Mesendoderm (in vitro differentiated cells): ENCODE measurements at regions not wholly inside any gene's neighbourhood (a gene's known extent, or its start where the extent isn't known, plus 50 kb on each side); places are given as distances from the start of the nearest gene placed in this dataset.

Experiments used
- DNase-seq: peaks from one replicate; pipeline ENCODE4 v3.0.0; 2013
- H2AK5ac ChIP-seq: 2 replicates; pipeline ENCODE4 v1.6.1; 2013; ENCODE audit warnings: low read length, inconsistent platforms
- H2BK120ac ChIP-seq: 2 replicates; pipeline ENCODE4 v1.6.1; 2013; ENCODE audit warnings: low read depth, mild to moderate bottlenecking, low read length, moderate library complexity, mixed read lengths
- H2BK15ac ChIP-seq: replicated peaks from 2 replicates; pipeline ENCODE4 v1.6.1; 2013; ENCODE audit warnings: low read depth, mild to moderate bottlenecking, moderate library complexity
- H2BK5ac ChIP-seq: 2 replicates; pipeline ENCODE4 v1.6.1; 2013; ENCODE audit warnings: low read length, inconsistent platforms
- H3K18ac ChIP-seq: 2 replicates; pipeline ENCODE4 v1.6.1; 2013; ENCODE audit warnings: mild to moderate bottlenecking, low read length, mixed read lengths
- H3K23ac ChIP-seq: one replicate; pipeline ENCODE4 v1.6.1; 2013; ENCODE audit warnings: low read length
- H3K27ac ChIP-seq: 2 replicates; pipeline ENCODE4 v1.5.1; 2013; ENCODE audit warnings: low read depth, mild to moderate bottlenecking, inconsistent platforms, low read length, moderate library complexity
- H3K27me3 ChIP-seq: 2 replicates; pipeline ENCODE4 v1.6.1; 2013; ENCODE audit warnings: low read length, control low read depth, mild to moderate bottlenecking, inconsistent platforms; ENCODE audit not compliant: insufficient read depth, poor library complexity
- H3K36me3 ChIP-seq: 2 replicates; pipeline ENCODE4 v1.6.1; 2013; ENCODE audit warnings: low read length, inconsistent platforms; ENCODE audit not compliant: control insufficient read depth, insufficient read depth
- H3K4ac ChIP-seq: one replicate; pipeline ENCODE4 v1.6.1; 2013; ENCODE audit warnings: low read depth, mild to moderate bottlenecking, low read length, moderate library complexity
- H3K4me1 ChIP-seq: 2 replicates; pipeline ENCODE4 v1.6.1; 2013; ENCODE audit warnings: low read depth, low read length, inconsistent platforms; ENCODE audit not compliant: control insufficient read depth
- H3K4me2 ChIP-seq: 2 replicates; pipeline ENCODE4 v1.6.1; 2013; ENCODE audit warnings: low read length
- H3K4me3 ChIP-seq: 2 replicates; pipeline ENCODE4 v1.5.1; 2013; ENCODE audit warnings: mild to moderate bottlenecking, low read length
- H3K56ac ChIP-seq: one replicate; pipeline ENCODE4 v1.6.1; 2013; ENCODE audit warnings: low read length
- H3K79me1 ChIP-seq: 2 replicates; pipeline ENCODE4 v1.6.1; 2013; ENCODE audit warnings: low read length, inconsistent platforms
- H3K79me2 ChIP-seq: 2 replicates; pipeline ENCODE4 v1.6.1; 2013; ENCODE audit warnings: mild to moderate bottlenecking, low read length; ENCODE audit not compliant: control insufficient read depth, insufficient read depth
- H3K9ac ChIP-seq: 2 replicates; pipeline ENCODE4 v1.6.1; 2013; ENCODE audit warnings: low read length, inconsistent platforms
- H4K5ac ChIP-seq: one replicate; pipeline ENCODE4 v1.6.1; 2013; ENCODE audit warnings: low read length
- H4K8ac ChIP-seq: one replicate; pipeline ENCODE4 v1.6.1; 2013; ENCODE audit warnings: low read depth, mild to moderate bottlenecking, control low read depth, low read length, moderate library complexity
- WGBS: extraction: QIAGEN DNeasy Blood & Tissue Kit; methylation state at CpG from one replicate; pipeline ENCODE4 v1.1.7; 2013; ENCODE audit warnings: low lambda C conversion rate, missing lambda C conversion rate; ENCODE audit not compliant: insufficient coverage; ENCODE audit errors: extremely low coverage; 5-methylcytosine and 5-hydroxymethylcytosine counted together

DNA sequence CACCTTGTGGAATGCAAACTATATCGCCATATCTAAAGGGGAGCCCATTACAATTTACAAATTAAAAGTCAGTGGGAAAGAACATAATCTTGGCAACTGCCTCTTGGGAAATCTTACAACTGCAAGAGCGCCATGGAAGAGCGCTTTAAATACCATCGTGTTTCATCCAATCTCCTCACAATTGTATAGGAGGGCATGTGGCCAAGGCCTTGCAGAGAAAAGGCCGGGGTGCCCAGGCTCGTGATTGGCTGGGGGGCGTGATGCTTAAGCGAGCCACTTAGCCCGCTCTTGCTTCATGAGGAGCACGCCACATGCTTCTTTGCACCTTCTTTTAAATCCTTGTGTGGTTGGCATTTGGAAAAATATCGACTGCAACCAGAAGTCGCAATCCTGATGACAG lies 69.8 kb upstream of the NFIB start:
- Histone ChIP-seq H3K27ac (no peak overlapping the region), H3K9ac (no peak overlapping the region), H3K18ac (no peak overlapping the region), H3K4me2 (no peak overlapping the region), H3K4ac (no peak overlapping the region), H3K4me3 (no peak overlapping the region), H3K4me1 (no peaks in the 10 kb centered on the region), H4K8ac (no peak overlapping the region), H3K36me3 (no peaks in the 10 kb centered on the region), H4K5ac (no peak overlapping the region), H2BK15ac (no peak overlapping the region), H3K79me1 (no peaks in the 10 kb centered on the region), H3K27me3 (peaks cover 2% of the 10 kb centered on the region), H3K23ac (no peak overlapping the region), H2AK5ac (no peak overlapping the region), H3K56ac (no peak overlapping the region), H3K79me2 (no peaks in the 10 kb centered on the region), H2BK5ac (no peak overlapping the region), H2BK120ac (no peak overlapping the region)
- no peak for DNase-seq
- WGBS: no CpG with 5 or more reads among the region's 12 CpGs

- Histone ChIP-seq H3K79me2 (no peaks in the 10 kb centered on the region), H3K4me1 (no peaks in the 10 kb centered on the region), H4K8ac (no peak overlapping the region), H2BK120ac (no peak overlapping the region), H4K5ac (no peak overlapping the region), H3K18ac (no peak overlapping the region), H3K4me3 (no peak overlapping the region), H3K36me3 (no peaks in the 10 kb centered on the region), H3K27ac (no peak overlapping the region), H3K56ac (no peak overlapping the region), H2BK5ac (no peak overlapping the region), H2BK15ac (no peak overlapping the region), H3K27me3 (peaks cover 2% of the 10 kb centered on the region), H3K4me2 (no peak overlapping the region), H3K4ac (no peak overlapping the region), H3K79me1 (no peaks in the 10 kb centered on the region), H3K23ac (no peak overlapping the region), H3K9ac (no peak overlapping the region), H2AK5ac (no peak overlapping the region)
- DNase-seq: no peak
- WGBS: no CpG with 5 or more reads among the region's 2 CpGs
Measured at GRCh38 chr9:14383294-14383693, 69.4 kb upstream of the NFIB start.

GRCh38 chr9:14380061-14380836 lies 66.3 kb upstream of the NFIB start:
- WGBS: no CpG with 5 or more reads among the region's 3 CpGs

DNA sequence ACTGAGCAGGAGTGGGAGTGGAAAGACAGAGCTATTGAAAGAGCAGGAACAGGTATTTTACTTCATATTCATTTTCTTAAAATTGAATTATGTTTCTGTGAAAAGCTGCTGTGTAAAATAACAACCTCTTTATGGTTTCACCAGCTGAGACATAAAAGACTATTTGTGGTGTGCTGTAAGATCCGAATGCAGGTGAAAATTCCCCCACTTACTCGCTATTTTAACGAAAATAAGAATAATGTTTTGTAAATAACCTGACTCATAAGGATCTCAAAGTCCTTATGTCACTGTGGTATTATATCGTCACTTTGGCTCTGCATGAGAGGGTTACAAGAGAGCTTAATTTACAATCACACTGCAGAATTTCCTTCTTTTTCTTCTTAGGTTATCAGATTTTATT lies 65.3 kb upstream of the NFIB start:
- no peaks in the 10 kb centered on the region for H3K79me1 ChIP-seq
- no peak overlapping the region for H3K56ac ChIP-seq
- no peak overlapping the region for H3K18ac ChIP-seq
- no peak overlapping the region for H2BK120ac ChIP-seq
- H4K8ac ChIP-seq: no peak overlapping the region
- no peak overlapping the region for H2AK5ac ChIP-seq
- no peak overlapping the region for H3K4me2 ChIP-seq
- DNase-seq: no peak
- no peaks in the 10 kb centered on the region for H3K36me3 ChIP-seq
- no peak overlapping the region for H2BK15ac ChIP-seq
- no peaks in the 10 kb centered on the region for H3K79me2 ChIP-seq
- H2BK5ac ChIP-seq: no peak overlapping the region
- H3K9ac ChIP-seq: no peak overlapping the region
- no peak overlapping the region for H3K4me3 ChIP-seq
- no peaks in the 10 kb centered on the region for H3K27me3 ChIP-seq
- no peaks in the 10 kb centered on the region for H3K4me1 ChIP-seq
- no CpG with 5 or more reads among the region's 4 CpGs for WGBS
- H4K5ac ChIP-seq: no peak overlapping the region
- no peak overlapping the region for H3K23ac ChIP-seq
- H3K4ac ChIP-seq: no peak overlapping the region
- H3K27ac ChIP-seq: no peak overlapping the region

More at GRCh38 chr9:14380061-14380836, 66.3 kb upstream of the NFIB start:
- Histone ChIP-seq H3K4me1 (no peaks in the 10 kb centered on the region), H3K4ac (no peak overlapping the region), H2BK5ac (no peak overlapping the region), H3K27me3 (peaks cover 2% of the 10 kb centered on the region), H3K79me2 (no peaks in the 10 kb centered on the region), H3K56ac (no peak overlapping the region), H2BK15ac (no peak overlapping the region), H3K27ac (no peak overlapping the region), H3K18ac (no peak overlapping the region), H3K23ac (no peak overlapping the region), H2BK120ac (no peak overlapping the region), H4K5ac (no peak overlapping the region), H3K4me2 (no peak overlapping the region), H2AK5ac (no peak overlapping the region), H3K4me3 (no peak overlapping the region), H3K36me3 (no peaks in the 10 kb centered on the region), H3K79me1 (no peaks in the 10 kb centered on the region), H4K8ac (no peak overlapping the region), H3K9ac (no peak overlapping the region)
- no peak for DNase-seq

GRCh38 chr9:14373706-14374105 lies 59.8 kb upstream of the NFIB start:
- no peaks in the 10 kb centered on the region for H3K36me3 ChIP-seq
- H3K27me3 ChIP-seq: no peaks in the 10 kb centered on the region
- H2AK5ac ChIP-seq: no peak overlapping the region
- no peak overlapping the region for H3K23ac ChIP-seq
- DNase-seq: no peak
- no peak overlapping the region for H3K4me3 ChIP-seq
- no peaks in the 10 kb centered on the region for H3K79me2 ChIP-seq
- H3K4me1 ChIP-seq: peaks cover 4% of the 10 kb centered on the region
- H3K9ac ChIP-seq: no peak overlapping the region
- H3K27ac ChIP-seq: no peak overlapping the region
- H3K4ac ChIP-seq: no peak overlapping the region
- H3K56ac ChIP-seq: no peak overlapping the region
- H2BK5ac ChIP-seq: no peak overlapping the region
- no peak overlapping the region for H4K8ac ChIP-seq
- no peaks in the 10 kb centered on the region for H3K79me1 ChIP-seq
- no peak overlapping the region for H3K4me2 ChIP-seq
- no peak overlapping the region for H4K5ac ChIP-seq
- no peak overlapping the region for H2BK120ac ChIP-seq
- no peak overlapping the region for H3K18ac ChIP-seq
- peak overlapping the region; percentile 47 for H2BK15ac ChIP-seq
- WGBS: no CpG with 5 or more reads among the region's 4 CpGs

- no peak overlapping the region for H3K18ac ChIP-seq
- DNase-seq: no peak
- no peak overlapping the region for H4K5ac ChIP-seq
- H4K8ac ChIP-seq: no peak overlapping the region
- no peak overlapping the region for H2BK15ac ChIP-seq
- H3K36me3 ChIP-seq: no peaks in the 10 kb centered on the region
- no peaks in the 10 kb centered on the region for H3K79me1 ChIP-seq
- no peak overlapping the region for H3K56ac ChIP-seq
- no peak overlapping the region for H3K27ac ChIP-seq
- peaks cover 4% of the 10 kb centered on the region for H3K4me1 ChIP-seq
- H3K79me2 ChIP-seq: no peaks in the 10 kb centered on the region
- H3K4me3 ChIP-seq: no peak overlapping the region
- no peak overlapping the region for H2AK5ac ChIP-seq
- no peak overlapping the region for H3K4ac ChIP-seq
- no peak overlapping the region for H2BK120ac ChIP-seq
- H3K4me2 ChIP-seq: no peak overlapping the region
- no peak overlapping the region for H3K9ac ChIP-seq
- H3K23ac ChIP-seq: no peak overlapping the region
- H2BK5ac ChIP-seq: no peak overlapping the region
- H3K27me3 ChIP-seq: no peaks in the 10 kb centered on the region
Measured at GRCh38 chr9:14373336-14373666, 59.4 kb upstream of the NFIB start.
